A549 (cell line): ENCODE measurements at regions not wholly inside any gene's neighbourhood (a gene's known extent, or its start where the extent isn't known, plus 50 kb on each side); places are given as distances from the start of the nearest gene placed in this dataset.

Experiments used
- ATAC-seq, 2 experiments: fragments of 200-7000 bp in 1 of 2; fragments of >200 bp in 1 of 2; cut with Nextera tagmentation in 1 of 2; cut with Tn5 transposase in 1 of 2; 3 replicates each; pipeline versions ENCODE4 v1.8.0 to v1.9.1; 2018 to 2020; ENCODE audit warnings: mild to moderate bottlenecking in 1 of 2, moderate library complexity in 1 of 2
- CTCF ChIA-PET: fragments of 300-600 bp; sonication (Branson Sonifier 250); formaldehyde crosslinking; extraction: SDS; loops from one replicate; lab custom pipeline; 2021; ENCODE audit warnings: antibody characterized with exemption, inconsistent platforms; lab: Yijun Ruan, JAX
- POLR2A ChIA-PET: fragments of 350-600 bp; formaldehyde crosslinking; extraction: SDS; loops from one replicate; lab custom pipeline; 2021; ENCODE audit warnings: antibody characterized with exemption, inconsistent platforms; lab: Yijun Ruan, JAX
- DNase-seq, 2 experiments: peaks; one replicate each; pipeline versions ENCODE4 v3.0.0 to v3.0.0-alpha.2; 2011 to 2016; ENCODE audit warnings: low read depth in 1 of 2, low spot score in 1 of 2
- FAIRE-seq: peaks from 2 replicates; lab custom pipeline; 2011; peaks lifted over from hg19 to GRCh38; lab: Jason Lieb, UNC
- H3K27ac ChIP-seq, 2 experiments: fragments of >200 bp; sonication (Bioruptor Twin); formaldehyde crosslinking; 3 replicates each; pipeline ENCODE4 v1.5.1; 2016 to 2017
- H3K4me1 ChIP-seq: fragments of >200 bp; sonication (Bioruptor Twin); formaldehyde crosslinking; 3 replicates; pipeline ENCODE4 v1.6.1; 2016
- H3K4me2 ChIP-seq: fragments of >200 bp; sonication (Bioruptor Twin); formaldehyde crosslinking; 3 replicates; pipeline ENCODE4 v1.6.1; 2016
- H3K4me3 ChIP-seq: fragments of >200 bp; sonication (Bioruptor Twin); formaldehyde crosslinking; 3 replicates; pipeline ENCODE4 v1.5.1; 2016
- H3K9me3 ChIP-seq: fragments of >200 bp; sonication (Bioruptor Twin); formaldehyde crosslinking; 3 replicates; pipeline ENCODE4 v1.6.1; 2016
- BCL3 ChIP-seq: fragments of >200 bp; sonication (Bioruptor Twin); formaldehyde crosslinking; IDR thresholded peaks from 3 replicates; pipeline ENCODE4 v1.6.1; 2016
- CBX8 ChIP-seq: fragments of 200-600 bp; sonication (generic); IDR thresholded peaks from 2 replicates; pipeline ENCODE4 v1.6.1; 2016
- CEBPB ChIP-seq, 2 experiments: fragments of >200 bp in 1 of 2; sonication (Bioruptor Twin) in 1 of 2; formaldehyde crosslinking in 1 of 2; IDR thresholded peaks; 2 replicates each; pipeline ENCODE4 v1.6.1; 2012 to 2016
- CTCF ChIP-seq: fragments of >200 bp; sonication (Bioruptor Twin); formaldehyde crosslinking; IDR thresholded peaks from 3 replicates; pipeline ENCODE4 v1.5.1; 2016
- ESRRA ChIP-seq: fragments of 150-350 bp; IDR thresholded peaks from 2 replicates; pipeline ENCODE4 v1.6.1; 2014; ENCODE audit warnings: mild to moderate bottlenecking, low read length, borderline replicate concordance
- FOSB ChIP-seq: fragments of 250-450 bp; sonication (Bioruptor Pico); IDR thresholded peaks from 2 replicates; pipeline ENCODE4 v1.5.0; 2020; ENCODE audit warnings: mild to moderate bottlenecking, moderate library complexity
- GATA3 ChIP-seq: IDR thresholded peaks from 2 replicates; pipeline ENCODE4 v1.6.1; 2012; ENCODE audit warnings: borderline replicate concordance
- HDAC2 ChIP-seq: fragments of 200-600 bp; sonication (generic); IDR thresholded peaks from 2 replicates; pipeline ENCODE4 v1.6.1; 2016
- HES2 ChIP-seq: fragments of >200 bp; sonication (Bioruptor Twin); formaldehyde crosslinking; IDR thresholded peaks from 2 replicates; pipeline ENCODE4 v1.6.1; 2016
- HEYL ChIP-seq: fragments of 250-450 bp; sonication (Bioruptor Pico); IDR thresholded peaks from 2 replicates; pipeline ENCODE4 v1.8.0; 2021; ENCODE audit warnings: mild to moderate bottlenecking, moderate library complexity
- KDM1A ChIP-seq: fragments of 200-600 bp; sonication (generic); IDR thresholded peaks from 2 replicates; pipeline ENCODE4 v1.6.1; 2016; ENCODE audit warnings: low read depth, mild to moderate bottlenecking
- MAX ChIP-seq: IDR thresholded peaks from 2 replicates; pipeline ENCODE4 v1.6.1; 2012
- NPAS2 ChIP-seq: fragments of 250-450 bp; sonication (Bioruptor Pico); IDR thresholded peaks from 2 replicates; pipeline ENCODE4 v1.8.0; 2022; ENCODE audit warnings: mild to moderate bottlenecking, moderate library complexity, borderline replicate concordance
- PBX3 ChIP-seq: IDR thresholded peaks from 2 replicates; pipeline ENCODE4 v1.6.1; 2012
- RAD21 ChIP-seq, 2 experiments: fragments of >200 bp in 1 of 2; sonication (Bioruptor Twin) in 1 of 2; formaldehyde crosslinking in 1 of 2; IDR thresholded peaks in 1 of 2; conservative IDR thresholded peaks in 1 of 2; 2 replicates in 1 of 2; 3 replicates in 1 of 2; pipeline ENCODE4 v1.6.1; 2012 to 2018; ENCODE audit warnings: inconsistent platforms in 1 of 2
- RARB ChIP-seq: fragments of 250-450 bp; sonication (Bioruptor Pico); IDR thresholded peaks from 2 replicates; pipeline ENCODE4 v1.8.0; 2021; ENCODE audit warnings: mild to moderate bottlenecking, moderate library complexity
- RNF2 ChIP-seq: fragments of 200-600 bp; sonication (generic); IDR thresholded peaks from 2 replicates; pipeline ENCODE4 v1.6.1; 2016; ENCODE audit warnings: low read depth, mild to moderate bottlenecking, antibody characterized with exemption, moderate library complexity, borderline replicate concordance
- ZFP36 ChIP-seq: fragments of 450-650 bp; IDR thresholded peaks from 2 replicates; pipeline ENCODE4 v1.6.1; 2014; ENCODE audit warnings: borderline replicate concordance; ENCODE audit not compliant: partially characterized antibody
- ZSCAN20 ChIP-seq: fragments of 250-450 bp; sonication (Bioruptor Pico); IDR thresholded peaks from 2 replicates; pipeline ENCODE4 v1.8.0; 2022; ENCODE audit warnings: mild to moderate bottlenecking, moderate library complexity
- WGBS: methylation state at CpG from one replicate; pipeline ENCODE4 v1.1.6; 2017; ENCODE audit errors: missing lambda C conversion rate; 5-methylcytosine and 5-hydroxymethylcytosine counted together

GRCh38 chr14:66398437-66398836 lies 87.7 kb upstream of the CCDC196 start:
- H3K4me2 ChIP-seq = no peak overlapping the region
- ChIA-PET CTCF (interaction anchor here (0.8 kb wide), 1 partner anchor 39 kb away, joined by 3 read pairs; no protein-coding TSS in a partner anchor), POLR2A (no interaction called here)
- no peak for ATAC-seq
- no peaks in the 10 kb centered on the region for H3K4me1 ChIP-seq
- no peak overlapping the region for H3K4me3 ChIP-seq
- H3K27ac ChIP-seq = no peak overlapping the region
- H3K9me3 ChIP-seq = no peaks in the 10 kb centered on the region
- FAIRE-seq = no peak
- no peak for DNase-seq
- TF ChIP-seq NPAS2 (CRISPR knock-in tag) (no peak), ZSCAN20 (CRISPR knock-in tag) (no peak), CEBPB (IDR thresholded peaks at IDR 0.05) (no peak), HEYL (CRISPR knock-in tag) (no peak)
- 0% methylated on average over 1 of the region's 1 CpG for WGBS

- Histone ChIP-seq H3K4me2 (no peak overlapping the region), H3K4me3 (no peak overlapping the region), H3K27ac (no peak overlapping the region), H3K9me3 (no peaks in the 10 kb centered on the region), H3K4me1 (no peaks in the 10 kb centered on the region)
- TF ChIP-seq ZFP36 (no peak), GATA3 (no peak), CTCF (peak; percentile 58), MAX (no peak), RARB (CRISPR knock-in tag) (no peak), PBX3 (no peak), NPAS2 (CRISPR knock-in tag) (no peak), RNF2 (no peak), RAD21 (conservative IDR thresholded peaks at IDR 0.05 in 1 of 2, IDR thresholded peaks at IDR 0.05 in 1 of 2) (peak; percentile 56 to 64; a peak in 4 of 5 replicates), HES2 (no peak), ESRRA (no peak), HEYL (CRISPR knock-in tag) (no peak), BCL3 (no peak), CBX8 (no peak), FOSB (CRISPR knock-in tag) (no peak), KDM1A (no peak), HDAC2 (no peak)
- no peak for FAIRE-seq
- ATAC-seq = peak; percentile 39 to 68; a peak in 3 of 6 replicates
- POLR2A ChIA-PET = no interaction called here
- WGBS = 0% methylated on average over 1 of the region's 1 CpG
- DNase-seq = peak in 1 of 2 experiments; percentile 4
- CTCF ChIA-PET = interaction anchor here (0.7 to 3.3 kb wide), 5 partner anchors 8 to 642 kb away, joined by 3 to 15 read pairs (median 4); no protein-coding TSS in a partner anchor
These were observed 84.6 kb upstream of the CCDC196 start for GRCh38 chr14:66401449-66402095.
